SU-DHL-6 (cell line): ENCODE measurements at regions not wholly inside any gene's neighbourhood (a gene's known extent, or its start where the extent isn't known, plus 50 kb on each side); places are given as distances from the start of the nearest gene placed in this dataset.

ENCODE experiments used
- CTCF ChIP-seq: fragments of 200-600 bp; sonication (generic); IDR thresholded peaks from one replicate; pipeline ENCODE4 v1.5.1; 2017; ENCODE audit warnings: antibody characterized with exemption, mild to moderate bottlenecking, low read length, moderate library complexity; ENCODE audit not compliant: insufficient read depth, poor library complexity, severe bottlenecking
- EZH2phosphoT487 ChIP-seq: fragments of 200-600 bp; sonication (generic), shearing (Covaris generic); conservative IDR thresholded peaks from 2 replicates; pipeline ENCODE4 v1.6.1; 2018; ENCODE audit warnings: mild to moderate bottlenecking, antibody characterized with exemption, low read length, moderate library complexity, mixed read lengths

GRCh38 chr12:92641291-92641690 is 61.5 kb upstream of the PLEKHG7 start:
- no peak for TF ChIP-seq CTCF
- TF ChIP-seq EZH2phosphoT487, result no peak
